Epidermal melanocyte (primary cell): ENCODE measurements at regions not wholly inside any gene's neighbourhood (a gene's known extent, or its start where the extent isn't known, plus 50 kb on each side); places are given as distances from the start of the nearest gene placed in this dataset.

ENCODE experiments used
- DNase-seq: peaks from one replicate; pipeline ENCODE4 v3.0.0; 2011; ENCODE audit warnings: low spot score; ENCODE audit not compliant: insufficient read length

- no peak for DNase-seq
Measured at GRCh38 chr9:107548298-107549142, 59.0 kb upstream of the KLF4 start.

- DNase-seq = no peak
Measured at GRCh38 chr9:107547772-107548297, 58.3 kb upstream of the KLF4 start.

- DNase-seq = no peak
Measured at GRCh38 chr9:107547303-107547702, 57.7 kb upstream of the KLF4 start.

- DNase-seq = no peak
Measured at GRCh38 chr9:107546859-107547258, 57.3 kb upstream of the KLF4 start.

GRCh38 chr9:107545036-107545435 is 55.5 kb upstream of the KLF4 start:
- DNase-seq = no peak

- no peak for DNase-seq
Measured at GRCh38 chr9:107542411-107543157, 53.0 kb upstream of the KLF4 start.

GRCh38 chr9:107541523-107541922 is 52.0 kb upstream of the KLF4 start:
- DNase-seq = no peak

GRCh38 chr9:107540164-107540561 is 50.6 kb upstream of the KLF4 start:
- DNase-seq = no peak

GRCh38 chr9:107539427-107540163 is 50.0 kb upstream of the KLF4 start:
- no peak for DNase-seq
